HG03457 (cell line): ENCODE measurements at regions not wholly inside any gene's neighbourhood (a gene's known extent, or its start where the extent isn't known, plus 50 kb on each side); places are given as distances from the start of the nearest gene placed in this dataset.

Experiments
- ATAC-seq: cut with Tn5 transposase; IDR thresholded peaks from one replicate; pipeline ENCODE4 v1.9.1; 2021; ENCODE audit warnings: moderate number of reproducible peaks; ENCODE audit not compliant: unreplicated experiment

GRCh38 chr1:57957576-57957975, 533.7 kb upstream of the DAB1 start:
- ATAC-seq: no peak

- ATAC-seq: no peak
These were observed 527.5 kb upstream of the DAB1 start for GRCh38 chr1:57951390-57951789.

- no peak for ATAC-seq
These were observed 525.3 kb upstream of the DAB1 start for GRCh38 chr1:57949168-57949567.

- no peak for ATAC-seq
These were observed 523.6 kb upstream of the DAB1 start for GRCh38 chr1:57947471-57947870.

GRCh38 chr1:57945045-57945444, 521.2 kb upstream of the DAB1 start:
- ATAC-seq: no peak

- no peak for ATAC-seq
These were observed 519.5 kb upstream of the DAB1 start for GRCh38 chr1:57943365-57943764.

- no peak for ATAC-seq
These were observed 510.9 kb upstream of the DAB1 start for GRCh38 chr1:57934745-57935144.

GRCh38 chr1:57927003-57927402, 503.1 kb upstream of the DAB1 start:
- no peak for ATAC-seq

- no peak for ATAC-seq
These were observed 502.2 kb upstream of the DAB1 start for GRCh38 chr1:57926025-57926552.

- ATAC-seq: no peak
These were observed 501.4 kb upstream of the DAB1 start for GRCh38 chr1:57925226-57925625.

- no peak for ATAC-seq
These were observed 498.3 kb upstream of the DAB1 start for GRCh38 chr1:57922130-57922529.

- no peak for ATAC-seq
These were observed 492.2 kb upstream of the DAB1 start for GRCh38 chr1:57916041-57916440.

- no peak for ATAC-seq
These were observed 487.6 kb upstream of the DAB1 start for GRCh38 chr1:57911427-57911826.

GRCh38 chr1:57910782-57911181, 486.9 kb upstream of the DAB1 start:
- no peak for ATAC-seq

GRCh38 chr1:57910305-57910704, 486.4 kb upstream of the DAB1 start:
- ATAC-seq: no peak

GRCh38 chr1:57908147-57908890, 484.5 kb upstream of the DAB1 start:
- no peak for ATAC-seq

- ATAC-seq: no peak
These were observed 477.5 kb upstream of the DAB1 start for GRCh38 chr1:57901208-57901919.

GRCh38 chr1:57898531-57898930, 474.7 kb upstream of the DAB1 start:
- ATAC-seq: no peak

GRCh38 chr1:57897581-57897980, 473.7 kb upstream of the DAB1 start:
- ATAC-seq: no peak

GRCh38 chr1:57894315-57894714, 470.5 kb upstream of the DAB1 start:
- no peak for ATAC-seq

GRCh38 chr1:57889676-57890320, 465.9 kb upstream of the DAB1 start:
- ATAC-seq: no peak

GRCh38 chr1:57887964-57888491, 464.2 kb upstream of the DAB1 start:
- no peak for ATAC-seq
